ENCODE measurements at regions not wholly inside any gene's neighbourhood (a gene's known extent, or its start where the extent isn't known, plus 50 kb on each side); places are given as distances from the start of the nearest gene placed in this dataset.

DNA sequence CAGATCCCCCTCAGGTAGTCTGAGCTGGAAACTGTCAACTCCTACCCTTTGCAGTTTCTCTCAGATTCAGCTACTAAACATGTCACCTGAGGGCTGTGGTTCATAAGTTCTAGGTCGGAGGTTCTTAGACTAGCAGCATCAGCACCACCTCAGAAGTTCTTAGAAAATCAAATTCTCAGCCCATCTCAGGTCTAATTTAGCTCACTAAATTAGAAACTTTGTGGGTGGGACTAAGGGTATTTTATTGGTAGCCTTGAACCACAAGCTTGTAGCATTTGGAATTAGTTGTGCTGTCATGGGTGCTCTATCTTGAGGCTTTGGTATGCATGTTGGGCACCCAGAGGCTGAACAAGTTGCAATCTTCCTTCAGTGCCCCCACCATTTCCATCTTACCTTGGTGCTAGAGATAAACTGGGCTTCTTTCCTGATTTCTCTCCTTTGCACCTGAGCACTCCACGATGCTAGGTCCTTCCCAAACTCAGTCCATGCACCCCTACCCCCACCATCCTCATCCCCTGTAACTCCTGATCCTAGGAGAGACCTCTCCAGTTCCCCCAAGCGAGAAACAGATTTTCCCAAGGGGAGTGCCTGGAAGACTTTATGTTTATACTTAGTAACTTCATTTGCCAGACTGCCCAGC is 54.2 kb downstream of the S1PR1 start:
- DNase-seq (ENCODE audit: extremely low read depth in 1 of 11, low read depth in 9 of 11, low spot score in 4 of 11) = no peak

DNA sequence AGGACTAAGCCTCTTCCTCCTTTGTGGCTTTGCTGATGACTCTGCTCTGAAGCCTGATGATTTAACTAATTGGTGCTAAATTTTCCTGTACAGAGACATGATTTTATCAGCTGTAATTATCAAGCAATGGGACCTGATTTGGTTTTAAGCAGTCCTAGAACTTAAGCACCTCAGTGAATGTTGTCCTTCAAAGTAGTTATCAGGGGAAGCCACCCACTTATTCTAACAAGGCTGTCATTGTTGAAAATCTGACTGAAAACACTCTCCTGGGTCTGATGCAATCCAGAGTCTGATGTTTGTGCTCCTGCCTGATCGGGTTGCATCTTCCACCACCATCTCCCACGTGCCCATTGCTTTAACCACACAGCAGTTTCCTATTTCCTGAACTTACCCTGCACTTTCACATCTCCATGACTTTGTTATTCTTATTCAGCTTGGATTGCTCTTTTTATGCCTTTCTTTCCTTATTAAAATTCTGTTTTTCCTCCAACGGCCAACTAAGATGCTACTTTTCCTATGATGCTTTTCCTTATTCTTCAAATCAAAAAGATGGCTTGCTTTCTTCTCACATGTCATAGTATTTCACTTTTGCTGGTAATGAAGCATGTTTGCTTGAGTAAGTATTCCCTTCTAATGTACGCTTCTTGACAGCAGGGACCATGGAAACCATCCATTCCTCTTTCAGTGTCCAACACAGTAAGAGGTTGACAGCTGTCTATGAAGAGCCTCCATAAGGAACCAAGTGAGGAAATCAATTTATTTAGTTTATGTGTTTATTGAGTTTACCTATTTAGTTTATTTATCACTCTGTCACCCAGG is 55.0 kb downstream of the S1PR1 start:
- DNase-seq (ENCODE audit: extremely low read depth in 1 of 11, low read depth in 9 of 11, low spot score in 4 of 11) = no peak

DNA sequence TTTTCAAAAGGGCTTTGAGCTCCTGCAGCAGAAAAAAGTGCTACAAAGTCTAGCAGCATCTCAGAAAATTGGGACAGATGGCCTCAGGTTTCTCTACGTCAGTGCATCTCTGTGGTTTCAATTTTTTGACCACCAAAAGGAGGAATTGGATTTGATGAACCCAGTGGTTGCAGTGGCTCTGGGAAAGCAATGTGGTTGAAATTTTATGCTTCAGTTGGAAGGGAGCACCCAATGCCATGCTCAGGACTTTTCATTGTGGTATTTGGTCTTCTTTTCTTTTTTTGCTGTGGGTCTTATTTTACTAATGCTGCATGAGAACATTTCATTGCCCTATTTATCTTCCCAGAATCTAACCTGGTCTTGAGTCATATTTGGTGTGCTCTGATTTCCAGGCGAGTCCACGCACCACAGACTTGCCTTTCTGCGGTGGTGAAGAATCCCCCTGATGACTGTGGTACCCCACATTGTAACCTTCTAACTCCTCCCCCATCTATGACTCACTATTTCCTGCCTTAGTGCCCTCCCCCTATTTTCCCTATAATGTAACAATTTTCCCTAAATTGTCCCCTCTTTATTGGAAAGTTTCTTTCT is 56.7 kb downstream of the S1PR1 start:
- no peak for DNase-seq (ENCODE audit: extremely low read depth in 1 of 11, low read depth in 9 of 11, low spot score in 4 of 11)

DNA sequence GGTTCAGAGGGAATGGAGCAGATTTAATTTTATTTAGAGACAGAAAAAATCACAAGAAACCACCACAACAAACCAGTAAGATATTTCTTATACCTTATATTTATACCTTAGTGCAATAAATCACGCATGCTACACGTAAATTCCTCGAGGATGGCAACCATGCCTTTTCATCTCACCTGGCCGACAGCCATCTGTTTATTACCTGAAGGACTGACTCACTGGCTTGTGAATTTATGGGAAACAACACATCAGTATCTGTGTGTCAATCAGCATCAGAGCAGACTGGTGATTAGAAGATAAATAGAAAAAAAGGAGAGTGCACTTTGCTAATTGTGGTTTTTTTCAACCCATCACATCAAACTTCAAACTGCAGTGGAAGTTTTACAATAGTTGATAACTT is 58.4 kb downstream of the S1PR1 start:
- no peak for DNase-seq (ENCODE audit: extremely low read depth in 1 of 11, low read depth in 9 of 11, low spot score in 4 of 11)

DNA sequence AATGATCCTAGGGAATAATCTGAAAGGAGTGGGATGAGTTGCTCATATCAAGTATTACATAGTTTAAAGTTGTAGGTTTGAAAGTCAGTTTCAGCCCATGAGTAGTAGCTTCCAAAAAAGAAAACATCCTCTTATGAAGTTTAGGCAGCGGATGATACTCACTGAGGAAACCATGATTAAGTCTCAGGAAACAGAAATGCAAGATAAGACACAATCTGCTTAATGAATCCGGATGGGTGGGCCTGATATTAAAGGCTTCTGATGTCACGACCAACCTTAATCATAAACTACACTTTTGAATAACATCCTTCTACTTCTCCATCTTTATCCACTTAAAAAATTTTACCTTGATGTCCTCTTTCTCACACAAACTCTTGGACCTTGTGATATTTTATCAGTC is 61.8 kb downstream of the S1PR1 start:
- DNase-seq (ENCODE audit: extremely low read depth in 1 of 11, low read depth in 9 of 11, low spot score in 4 of 11) = no peak

DNA sequence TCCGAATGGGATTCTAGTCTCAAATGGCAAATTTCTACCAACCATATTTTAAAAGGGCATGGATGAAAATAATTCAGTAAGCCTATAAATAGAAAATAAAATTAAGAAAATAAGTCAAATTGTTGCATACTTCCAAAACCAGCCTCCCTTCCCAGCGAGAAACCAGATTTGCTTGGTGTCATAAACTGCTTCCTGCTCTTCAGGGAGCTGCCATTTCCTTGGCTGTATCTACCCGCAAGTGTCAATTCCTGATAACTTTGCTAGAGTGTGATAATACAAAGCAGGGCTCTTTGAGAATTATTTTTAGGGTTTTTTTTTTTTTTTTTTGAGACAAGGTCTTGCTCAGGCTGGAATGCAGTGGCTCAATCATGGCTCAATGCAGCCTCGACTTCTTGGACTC is 62.3 kb downstream of the S1PR1 start:
- DNase-seq (ENCODE audit: extremely low read depth in 1 of 11, low read depth in 9 of 11, low spot score in 4 of 11) = no peak

DNA sequence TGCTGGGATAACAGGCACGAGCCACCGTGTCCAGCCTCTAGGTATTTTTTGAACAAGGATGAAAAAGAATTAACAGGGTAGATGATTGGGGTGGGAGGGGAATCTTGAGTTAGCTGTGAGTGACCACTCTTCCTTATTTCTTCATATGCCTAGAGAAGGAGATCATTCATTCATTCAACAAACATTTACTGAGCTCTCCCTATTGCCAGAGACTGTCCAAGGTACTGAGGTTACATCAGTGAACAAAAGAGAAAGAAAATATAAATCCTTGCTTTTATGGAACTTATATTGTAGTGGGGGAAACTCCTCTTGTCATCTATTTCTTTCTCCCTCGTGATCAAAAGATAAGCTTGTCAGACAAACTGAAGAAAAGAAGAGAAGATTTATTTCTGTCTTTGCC is 62.9 kb downstream of the S1PR1 start:
- DNase-seq (ENCODE audit: extremely low read depth in 1 of 11, low read depth in 9 of 11, low spot score in 4 of 11) = no peak

DNA sequence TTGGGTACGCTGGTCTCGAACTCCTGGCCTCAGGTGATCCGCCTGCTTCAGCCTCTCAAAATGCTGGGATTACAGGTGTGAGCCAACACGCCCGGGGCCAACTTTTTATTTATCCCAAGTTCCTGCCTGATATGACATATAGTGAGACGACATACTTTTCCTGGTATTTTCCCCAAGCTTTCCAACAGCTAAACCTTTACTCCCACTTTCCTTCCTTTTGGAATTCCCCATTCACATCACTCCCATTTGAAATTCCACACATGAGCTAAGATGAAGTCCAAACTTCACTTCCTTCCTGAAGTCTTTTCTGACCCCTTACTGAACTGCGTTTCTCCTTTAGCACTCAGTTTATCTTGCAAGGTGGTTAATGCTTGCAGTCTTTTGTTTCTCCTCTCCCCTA is 64.1 kb downstream of the S1PR1 start:
- DNase-seq (ENCODE audit: extremely low read depth in 1 of 11, low read depth in 9 of 11, low spot score in 4 of 11) = no peak

DNA sequence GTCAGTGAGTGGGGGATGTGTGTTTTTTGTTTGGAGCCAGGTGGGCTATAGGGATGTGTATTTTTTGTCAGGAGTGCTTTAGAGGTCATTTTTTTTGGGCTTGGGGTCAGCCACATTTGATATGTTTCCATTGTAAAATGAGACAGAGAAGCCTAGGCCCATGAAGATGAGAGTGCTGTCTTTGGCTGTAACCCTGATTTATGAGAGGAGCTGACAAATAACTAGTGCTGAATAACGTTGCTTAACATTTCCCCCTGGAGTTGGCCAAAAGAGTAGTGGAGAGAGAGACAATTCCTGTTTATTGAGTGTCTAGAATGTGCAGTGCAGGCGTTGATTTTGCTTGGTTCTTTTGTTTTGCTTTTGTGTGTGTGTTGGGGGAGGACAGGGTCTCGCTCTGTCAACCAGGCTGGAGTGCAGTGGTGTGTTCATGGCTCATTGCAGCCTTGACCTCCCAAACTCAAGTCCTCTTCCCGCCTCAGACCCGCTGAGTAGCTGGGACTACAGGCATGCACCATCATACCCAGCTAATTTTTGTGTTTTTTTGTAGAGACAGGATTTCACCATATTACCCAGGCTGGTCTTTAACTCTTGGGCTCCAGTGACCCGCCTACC is 64.7 kb downstream of the S1PR1 start:
- DNase-seq (ENCODE audit: extremely low read depth in 1 of 11, low read depth in 9 of 11, low spot score in 4 of 11) = no peak

DNA sequence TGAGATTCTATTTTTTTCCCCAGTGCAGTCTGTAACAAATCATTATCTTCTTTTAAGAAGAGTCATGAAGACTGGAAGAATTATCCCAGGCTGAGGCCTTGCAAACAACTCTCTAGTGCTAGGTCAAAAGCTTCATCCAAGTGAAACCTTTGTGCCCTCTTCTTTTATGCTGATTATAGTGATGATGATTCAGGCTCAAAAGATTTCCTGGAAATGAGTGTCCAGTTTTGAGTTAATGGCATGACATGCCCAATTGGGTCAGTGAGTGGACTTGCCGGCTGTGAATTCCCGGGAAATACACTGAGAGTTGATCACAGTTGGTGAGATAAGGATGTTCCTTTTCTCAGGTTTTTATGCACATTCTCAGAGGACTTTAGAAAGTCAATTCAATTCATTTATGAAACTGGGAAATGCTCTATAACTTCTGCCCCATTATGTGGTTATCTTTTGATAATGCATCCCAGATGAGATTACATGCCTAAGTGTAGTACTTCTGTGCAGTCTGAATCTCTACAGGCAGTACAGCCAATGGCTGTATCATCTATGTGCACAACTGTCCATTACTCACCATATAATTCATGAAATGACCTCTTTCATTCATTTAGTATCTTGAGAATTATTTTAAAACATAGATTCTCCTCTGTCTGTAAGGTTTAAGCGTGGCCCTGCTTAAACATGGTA is 66.2 kb downstream of the S1PR1 start:
- DNase-seq (ENCODE audit: extremely low read depth in 1 of 11, low read depth in 9 of 11, low spot score in 4 of 11) = no peak

DNA sequence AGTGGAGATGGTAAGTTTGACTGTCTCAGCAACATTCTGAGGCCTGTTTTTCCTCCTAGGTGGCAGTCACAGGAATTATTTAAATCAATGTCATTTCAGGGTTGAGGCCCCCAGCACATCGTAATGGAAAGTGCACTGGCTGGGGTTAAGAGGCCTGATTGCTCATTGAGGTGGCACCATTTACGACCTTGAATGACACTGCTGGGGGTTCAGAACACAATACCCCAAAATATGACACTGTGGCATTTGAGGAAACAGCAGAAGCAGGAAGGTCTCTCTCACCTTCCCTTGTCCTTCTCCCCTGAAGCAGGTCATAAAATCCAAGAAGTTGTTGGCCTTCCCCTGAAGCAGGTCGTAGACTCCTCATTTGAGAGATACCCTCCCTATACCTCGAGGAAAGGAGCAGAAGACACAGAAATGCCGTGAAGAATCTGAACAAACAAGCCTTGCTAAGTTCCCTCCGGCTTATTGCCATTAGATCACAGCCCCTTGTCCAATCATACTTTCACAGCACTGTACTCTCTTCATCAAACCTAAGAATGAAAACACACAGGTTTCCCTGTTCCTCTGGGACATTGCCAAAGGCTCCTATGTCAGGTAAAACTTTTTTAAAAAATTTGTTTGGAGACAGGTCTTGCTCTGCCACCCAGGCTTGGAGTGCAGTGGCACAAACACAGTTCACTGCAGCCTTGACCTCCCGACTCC is 71.3 kb downstream of the S1PR1 start:
- DNase-seq (ENCODE audit: extremely low read depth in 1 of 11, low read depth in 9 of 11, low spot score in 4 of 11) = no peak

DNA sequence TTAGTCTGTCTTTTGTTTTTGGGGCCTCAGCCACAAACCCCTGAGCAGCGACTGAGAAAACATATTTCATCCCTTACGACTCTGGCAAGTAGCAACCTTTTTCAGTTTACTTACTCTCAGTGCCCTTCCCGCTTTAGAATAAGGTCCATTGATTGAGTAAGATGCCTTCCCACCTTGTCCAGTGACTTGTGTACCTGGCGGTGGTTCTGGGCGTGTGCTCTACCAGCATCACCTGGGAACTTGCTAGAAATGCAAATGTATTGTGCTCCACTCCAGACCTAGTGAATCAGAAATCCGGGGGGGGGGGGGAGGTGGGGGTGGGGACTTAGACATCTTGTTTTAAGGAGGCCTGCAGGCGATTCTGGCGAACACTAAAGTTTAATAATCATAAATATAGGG is 72.1 kb downstream of the S1PR1 start:
- no peak for DNase-seq (ENCODE audit: extremely low read depth in 1 of 11, low read depth in 9 of 11, low spot score in 4 of 11)

DNA sequence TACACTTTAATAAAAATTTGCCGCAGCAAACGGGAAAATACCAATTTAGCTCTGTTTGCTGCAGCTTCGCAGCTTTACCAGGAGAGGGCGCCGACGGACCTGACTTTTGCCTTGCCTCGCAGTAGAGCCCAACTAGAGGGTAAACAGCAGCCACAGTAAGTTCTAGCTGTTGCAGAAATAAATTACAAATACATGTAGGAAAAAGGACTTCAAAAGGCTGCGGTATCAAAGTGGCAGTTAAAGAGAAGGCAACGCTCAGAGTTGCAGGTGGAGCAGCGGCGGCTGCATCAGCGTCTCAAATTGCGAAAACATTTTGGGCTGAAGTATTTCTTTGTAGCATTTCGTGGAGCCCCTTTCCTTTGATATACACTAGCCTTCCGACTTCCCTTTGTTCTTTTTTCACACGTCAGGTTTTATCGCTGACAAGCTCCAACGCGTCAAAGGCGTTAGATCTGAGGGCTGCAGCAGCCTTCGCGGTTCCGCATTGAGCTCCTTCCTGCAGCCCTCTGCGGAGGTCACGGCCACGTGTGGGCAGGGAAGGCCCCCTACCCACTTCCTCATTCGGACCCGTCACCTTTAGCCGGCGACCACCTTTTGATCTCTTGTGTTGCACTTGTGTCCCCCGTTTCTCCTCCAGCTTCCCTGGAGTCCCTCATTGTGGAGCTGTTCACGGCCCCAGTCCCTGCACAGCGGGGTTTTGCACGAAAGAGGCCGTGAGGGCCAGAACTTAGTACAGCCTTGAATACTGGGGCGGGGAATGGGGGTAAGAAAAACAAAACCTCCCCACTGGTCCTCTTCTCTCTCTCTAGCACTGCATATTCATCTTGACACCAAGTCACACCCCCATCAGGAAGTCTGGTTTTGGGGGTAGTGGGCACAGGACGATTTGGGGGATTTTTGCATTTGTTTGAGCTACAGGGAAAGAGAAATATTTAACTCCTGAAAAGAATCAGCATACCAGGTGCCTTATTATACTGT is 72.8 kb downstream of the S1PR1 start:
- DNase-seq (ENCODE audit: extremely low read depth in 1 of 11, low read depth in 9 of 11, low spot score in 4 of 11) = peak in 10 of 11 donors; percentile 40 to 59 (median 50)

DNA sequence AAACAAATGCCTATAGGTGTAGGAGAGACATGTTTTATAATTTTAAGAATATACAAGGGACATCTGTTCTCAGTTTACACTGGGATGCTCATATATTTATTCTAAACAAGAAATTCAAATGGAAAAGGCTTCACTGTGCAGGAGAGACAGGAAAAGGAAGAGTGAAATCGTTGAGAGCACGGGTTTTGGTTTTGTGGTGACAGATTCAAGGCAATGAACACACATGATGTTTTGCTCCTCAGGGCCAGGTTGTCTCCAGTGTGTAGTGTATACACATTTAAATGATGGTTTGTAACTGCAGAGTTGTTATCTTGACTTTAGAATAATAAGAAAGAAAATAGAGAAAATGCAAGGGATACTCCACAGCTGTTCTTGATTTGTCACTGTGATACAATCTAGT is 73.7 kb downstream of the S1PR1 start:
- no peak for DNase-seq (ENCODE audit: extremely low read depth in 1 of 11, low read depth in 9 of 11, low spot score in 4 of 11)

DNA sequence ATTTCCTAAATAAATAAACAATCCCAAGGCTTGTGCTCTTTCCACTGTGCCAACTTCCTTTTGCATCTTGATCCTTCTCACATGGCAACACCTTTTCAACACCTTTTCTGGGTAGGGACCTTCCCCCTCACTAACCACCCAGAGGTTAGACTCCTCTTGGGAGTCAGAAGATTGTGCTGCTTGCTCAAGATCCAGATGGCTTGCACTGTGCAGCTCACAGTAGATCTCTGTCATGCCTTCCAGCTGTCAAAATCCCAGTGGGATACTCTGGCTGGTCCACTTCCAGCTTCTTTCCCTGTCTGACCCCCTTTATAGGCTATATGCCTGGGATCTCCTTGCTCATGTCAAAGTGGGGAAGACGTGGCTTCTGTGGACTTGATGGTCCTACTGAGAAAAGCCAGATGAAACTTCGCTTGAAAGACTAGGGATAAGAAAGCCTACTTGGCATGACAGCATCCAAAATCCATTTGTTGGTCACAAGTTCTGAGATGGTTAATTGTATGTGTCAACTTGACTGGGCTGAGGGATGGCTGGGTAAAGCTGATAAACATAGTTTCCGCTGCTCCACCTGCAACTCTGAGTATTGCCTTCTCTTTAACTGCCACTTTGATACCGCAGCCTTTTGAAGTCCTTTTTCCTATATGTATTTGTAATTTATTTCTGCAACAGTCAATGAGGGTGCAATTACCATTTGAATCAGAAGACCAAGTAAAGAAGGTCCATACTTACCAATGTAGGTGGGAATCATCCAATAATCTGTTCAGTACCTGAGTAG is 74.5 kb downstream of the S1PR1 start:
- no peak for DNase-seq (ENCODE audit: extremely low read depth in 1 of 11, low read depth in 9 of 11, low spot score in 4 of 11)

DNA sequence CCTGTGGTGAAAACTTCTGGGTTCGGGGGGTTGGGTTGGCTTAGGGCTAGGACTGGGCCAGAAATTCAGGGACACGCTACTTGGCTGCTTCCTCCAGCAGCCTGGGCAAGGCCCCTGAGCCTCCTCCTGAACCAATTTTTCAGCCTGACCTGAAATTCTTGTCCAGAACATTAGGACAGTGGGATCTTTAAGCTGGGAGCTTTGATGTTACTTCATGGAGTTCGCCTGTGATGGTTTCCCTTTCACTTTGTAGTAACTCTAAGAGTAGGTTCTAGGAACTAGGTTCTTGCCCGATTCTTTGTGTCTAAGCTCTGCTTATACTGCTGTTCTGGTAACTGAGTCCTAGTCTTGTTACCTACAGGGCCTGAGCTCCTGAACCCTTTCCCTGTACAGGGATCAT is 75.3 kb downstream of the S1PR1 start:
- DNase-seq (ENCODE audit: extremely low read depth in 1 of 11, low read depth in 9 of 11, low spot score in 4 of 11) = no peak

DNA sequence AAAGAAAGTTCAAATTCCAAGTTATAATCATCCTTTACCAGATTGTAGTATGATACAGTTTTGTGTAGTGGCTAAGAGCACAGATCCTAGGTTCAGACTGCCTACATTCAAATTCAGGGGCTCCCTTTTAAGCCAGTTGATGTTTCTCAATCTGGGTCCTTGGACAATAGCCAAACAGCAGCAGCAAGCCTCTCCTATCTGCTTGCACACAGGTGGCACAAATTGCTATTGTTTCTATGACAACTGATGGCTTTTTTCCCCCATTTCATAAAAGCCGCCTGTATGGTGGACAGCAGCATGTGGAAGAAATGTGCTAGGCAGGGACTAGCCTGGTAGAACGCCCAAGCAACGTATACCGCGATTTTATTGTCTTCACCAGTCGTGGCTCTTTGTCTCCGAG is 76.5 kb downstream of the S1PR1 start:
- DNase-seq (ENCODE audit: extremely low read depth in 1 of 11, low read depth in 9 of 11, low spot score in 4 of 11) = no peak

Measured in renal cortex interstitium (tissue), 11 donors.